SU-DHL-6 (cell line): ENCODE measurements at regions not wholly inside any gene's neighbourhood (a gene's known extent, or its start where the extent isn't known, plus 50 kb on each side); places are given as distances from the start of the nearest gene placed in this dataset.

ENCODE experiments used
- H2AFZ ChIP-seq: fragments of 200-600 bp; sonication (generic); 2 replicates; pipeline ENCODE4 v1.6.1; 2014; ENCODE audit warnings: low read depth, mild to moderate bottlenecking, moderate library complexity, mixed read lengths, antibody characterized with exemption, low read length; ENCODE audit not compliant: severe bottlenecking
- H3F3A ChIP-seq: fragments of 200-600 bp; shearing (Covaris generic); 2 replicates; pipeline ENCODE4 v1.6.0; 2016; ENCODE audit warnings: antibody characterized with exemption, mild to moderate bottlenecking; ENCODE audit not compliant: insufficient read depth
- H3K27ac ChIP-seq: fragments of 200-600 bp; sonication (generic); 2 replicates; pipeline ENCODE4 v1.5.1; 2016; ENCODE audit warnings: low read depth, mild to moderate bottlenecking, low read length, moderate library complexity, mixed read lengths
- H3K27me3 ChIP-seq: fragments of 200-600 bp; sonication (generic), shearing (Covaris generic); 2 replicates; pipeline ENCODE4 v1.6.0; 2014; ENCODE audit warnings: mild to moderate bottlenecking, low read length
- H3K36me3 ChIP-seq: fragments of 200-600 bp; sonication (generic); 2 replicates; pipeline ENCODE4 v1.6.1; 2014; ENCODE audit warnings: mild to moderate bottlenecking, low read length, mixed read lengths
- H3K4me2 ChIP-seq: fragments of 300-600, 200-600 bp; shearing (Covaris generic), sonication (generic); 2 replicates; pipeline ENCODE4 v1.6.0; 2014; ENCODE audit warnings: low read length, low read depth, mild to moderate bottlenecking; ENCODE audit not compliant: poor library complexity, severe bottlenecking
- H3K4me3 ChIP-seq: fragments of 200-600 bp; sonication (generic); 2 replicates; pipeline ENCODE4 v1.5.1; 2014; ENCODE audit warnings: antibody characterized with exemption, low read length, mild to moderate bottlenecking, mixed read lengths; ENCODE audit not compliant: insufficient read depth, poor library complexity, severe bottlenecking
- H3K79me2 ChIP-seq: fragments of 200-600 bp; sonication (generic); 2 replicates; pipeline ENCODE4 v1.6.1; 2014; ENCODE audit warnings: mild to moderate bottlenecking, low read length, moderate library complexity; ENCODE audit not compliant: insufficient read depth
- H3K9ac ChIP-seq: fragments of 200-600 bp; sonication (generic); 2 replicates; pipeline ENCODE4 v1.7.0; 2014; ENCODE audit warnings: mild to moderate bottlenecking, low read length
- H3K9me2 ChIP-seq: fragments of 200-600 bp; sonication (generic); replicated peaks from 2 replicates; pipeline ENCODE4 v1.6.1; 2014; ENCODE audit warnings: low read length; ENCODE audit not compliant: insufficient read depth
- H3K9me3 ChIP-seq: fragments of 200-600 bp; sonication (generic); 2 replicates; pipeline ENCODE4 v1.6.1; 2014; ENCODE audit warnings: low read length, mixed read lengths; ENCODE audit not compliant: insufficient read depth
- H4K20me1 ChIP-seq: fragments of 200-600 bp; sonication (generic); 2 replicates; pipeline ENCODE4 v1.6.1; 2014; ENCODE audit warnings: low read depth, mild to moderate bottlenecking, antibody characterized with exemption, low read length, moderate library complexity, mixed read lengths
- CTCF ChIP-seq: fragments of 200-600 bp; sonication (generic); IDR thresholded peaks from one replicate; pipeline ENCODE4 v1.5.1; 2017; ENCODE audit warnings: antibody characterized with exemption, mild to moderate bottlenecking, low read length, moderate library complexity; ENCODE audit not compliant: insufficient read depth, poor library complexity, severe bottlenecking
- EZH2phosphoT487 ChIP-seq: fragments of 200-600 bp; sonication (generic), shearing (Covaris generic); conservative IDR thresholded peaks from 2 replicates; pipeline ENCODE4 v1.6.1; 2018; ENCODE audit warnings: mild to moderate bottlenecking, antibody characterized with exemption, low read length, moderate library complexity, mixed read lengths

- no peaks in the 10 kb centered on the region for H3K36me3 ChIP-seq
- no peaks in the 10 kb centered on the region for H4K20me1 ChIP-seq
- H3K4me2 ChIP-seq: no peak overlapping the region
- H3K9me3 ChIP-seq: no peaks in the 10 kb centered on the region
- H3K27me3 ChIP-seq: no peaks in the 10 kb centered on the region
- no peaks in the 10 kb centered on the region for H3K79me2 ChIP-seq
- H3K27ac ChIP-seq: no peak overlapping the region
- no peaks in the 10 kb centered on the region for H3K9me2 ChIP-seq
- no peak overlapping the region for H3K4me3 ChIP-seq
- no peak overlapping the region for H3K9ac ChIP-seq
- no peak overlapping the region for H2AFZ ChIP-seq
- H3F3A ChIP-seq: no peaks in the 10 kb centered on the region
- TF ChIP-seq CTCF: no peak
- TF ChIP-seq EZH2phosphoT487: no peak
These were observed 65.4 kb upstream of the IPO9 start for GRCh38 chr1:201763455-201764140.

GRCh38 chr1:201764166-201764565 is 64.8 kb upstream of the IPO9 start:
- Histone ChIP-seq H3K9ac (no peak overlapping the region), H3K4me3 (no peak overlapping the region), H3K9me2 (no peaks in the 10 kb centered on the region), H4K20me1 (no peaks in the 10 kb centered on the region), H3K9me3 (no peaks in the 10 kb centered on the region), H2AFZ (no peak overlapping the region), H3K79me2 (no peaks in the 10 kb centered on the region), H3K27ac (no peak overlapping the region), H3K4me2 (no peak overlapping the region), H3K27me3 (no peaks in the 10 kb centered on the region), H3F3A (no peaks in the 10 kb centered on the region), H3K36me3 (no peaks in the 10 kb centered on the region)
- TF ChIP-seq CTCF: no peak

GRCh38 chr1:201764579-201764978 is 64.4 kb upstream of the IPO9 start:
- Histone ChIP-seq H3K79me2 (no peaks in the 10 kb centered on the region), H2AFZ (no peak overlapping the region), H3K36me3 (no peaks in the 10 kb centered on the region), H3K4me2 (no peak overlapping the region), H3K4me3 (no peak overlapping the region), H3K27ac (no peak overlapping the region), H3K9me2 (no peaks in the 10 kb centered on the region), H3F3A (no peaks in the 10 kb centered on the region), H4K20me1 (no peaks in the 10 kb centered on the region), H3K27me3 (no peaks in the 10 kb centered on the region), H3K9me3 (no peaks in the 10 kb centered on the region), H3K9ac (no peak overlapping the region)
- TF ChIP-seq CTCF (no peak), EZH2phosphoT487 (no peak)
